GM19324 (cell line): ENCODE measurements at regions not wholly inside any gene's neighbourhood (a gene's known extent, or its start where the extent isn't known, plus 50 kb on each side); places are given as distances from the start of the nearest gene placed in this dataset.
"Not testable (repeated sequence)": the region's sequence is repeated elsewhere in the genome, so short reads cannot be mapped to it uniquely, and the experiment has no call there.

Experiments used
- ATAC-seq: cut with Tn5 transposase; IDR thresholded peaks from one replicate; pipeline ENCODE4 v1.9.1; 2021; ENCODE audit warnings: mild to moderate bottlenecking, moderate library complexity; ENCODE audit not compliant: unreplicated experiment, low FRiP score

DNA sequence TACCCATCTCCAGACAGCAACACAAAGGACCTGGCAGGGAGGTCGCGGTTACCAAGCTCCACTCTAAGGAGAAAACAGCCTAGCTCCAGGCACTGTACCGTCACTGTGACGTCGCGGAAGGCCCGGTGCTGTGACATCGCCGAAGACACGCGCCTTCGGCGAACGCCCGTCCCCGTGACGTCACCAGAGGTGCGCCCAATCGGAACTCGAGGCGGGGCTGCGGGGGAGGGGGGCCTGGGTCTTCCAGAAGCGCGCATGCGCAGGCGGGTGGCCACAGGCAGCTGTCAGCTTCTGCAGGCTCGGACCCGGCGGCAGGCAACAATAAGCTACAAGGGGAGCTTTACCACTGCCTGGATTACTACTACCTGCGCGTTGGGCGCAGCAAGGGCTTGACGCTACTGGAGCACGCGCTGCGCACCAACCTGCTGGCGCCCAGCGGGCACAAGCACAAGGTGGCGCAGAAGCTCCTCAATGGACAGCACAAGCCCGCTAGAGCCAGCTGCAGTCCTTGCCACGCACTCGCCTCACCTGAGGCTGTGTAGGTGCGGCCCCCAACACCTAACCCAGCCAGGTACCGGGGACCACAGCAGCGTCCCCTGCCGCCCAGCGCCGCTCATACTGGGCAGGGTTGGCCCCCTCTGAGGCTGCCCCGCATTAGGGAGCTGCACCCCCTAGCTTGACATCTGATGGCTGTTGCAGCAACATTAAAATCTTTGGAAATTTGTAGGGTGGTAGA lies 208.4 kb downstream of the TPST1 start:
- peak; percentile 75 for ATAC-seq

DNA sequence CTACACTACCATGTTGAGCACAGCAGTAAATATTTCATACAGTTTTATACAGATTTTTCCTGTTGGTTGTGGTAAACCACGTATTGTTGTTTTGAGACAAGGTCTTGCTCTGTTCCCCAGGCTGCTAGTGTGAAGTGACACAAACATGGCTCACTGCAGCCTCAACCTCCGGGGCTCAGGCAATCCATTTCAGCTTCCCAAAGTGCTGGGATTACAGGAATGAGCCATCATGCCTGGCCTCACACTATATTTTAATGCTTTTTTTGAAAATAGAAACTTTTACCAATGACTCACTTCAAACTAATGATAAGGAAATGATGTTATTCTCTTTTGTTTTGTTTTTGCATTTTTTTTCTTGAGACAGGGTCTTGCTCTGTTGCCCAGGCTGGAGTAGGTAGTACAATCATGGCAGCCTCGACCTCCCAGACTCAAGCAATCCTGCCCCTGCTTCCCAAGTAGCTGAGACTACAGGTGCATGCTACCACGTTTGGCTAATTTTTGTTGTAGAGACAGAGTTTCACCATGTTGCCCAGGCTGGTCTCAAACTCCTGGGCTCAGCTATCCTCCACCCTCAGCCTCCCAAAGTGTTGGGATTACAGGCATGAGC lies 210.6 kb downstream of the TPST1 start:
- ATAC-seq = no peak

DNA sequence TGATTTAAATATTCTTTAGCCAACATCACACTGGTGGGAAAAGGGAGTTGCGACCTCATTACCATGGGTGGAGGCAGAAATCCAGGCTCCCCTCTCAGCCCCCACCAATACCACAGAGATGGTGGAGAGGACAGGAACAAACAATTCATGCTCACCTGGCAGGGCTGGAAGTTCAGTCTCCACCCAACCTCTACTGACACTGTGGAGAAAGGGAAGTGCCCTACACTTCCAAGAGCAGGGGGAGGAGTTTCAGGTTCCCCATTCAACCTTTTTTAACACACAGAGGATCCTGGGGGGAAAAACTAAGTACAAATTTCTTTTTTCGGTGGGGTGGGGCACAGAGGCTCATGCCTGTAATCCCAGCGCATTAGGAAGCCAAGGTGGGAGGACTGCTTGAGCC lies 210.1 kb upstream of the KCTD7 start:
- no peak for ATAC-seq

- ATAC-seq = no peak
Observed at GRCh38 chr7:66419210-66419609, 209.5 kb upstream of the KCTD7 start.

- ATAC-seq = no peak
Observed at GRCh38 chr7:66421830-66422475, 206.7 kb upstream of the KCTD7 start.

DNA sequence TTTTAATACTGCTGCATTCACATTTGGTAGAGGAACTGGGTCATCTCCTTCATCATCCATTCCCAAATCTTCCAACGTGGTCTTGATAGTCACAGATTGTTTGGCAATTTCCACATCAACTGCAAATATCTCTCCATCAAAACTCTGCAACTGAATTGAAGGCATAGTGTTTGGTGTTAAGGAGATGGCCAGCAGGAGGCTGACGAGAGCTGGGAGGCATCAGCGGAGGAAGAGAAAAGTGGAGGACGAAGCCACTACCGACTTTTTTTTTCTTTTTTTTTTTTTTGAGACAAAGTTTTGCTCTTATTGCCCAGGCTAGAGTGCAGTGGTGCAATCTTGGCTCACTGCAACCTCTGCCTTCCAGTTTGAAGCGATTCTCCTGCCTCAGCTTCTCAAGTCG lies 205.0 kb upstream of the KCTD7 start:
- no peak for ATAC-seq

DNA sequence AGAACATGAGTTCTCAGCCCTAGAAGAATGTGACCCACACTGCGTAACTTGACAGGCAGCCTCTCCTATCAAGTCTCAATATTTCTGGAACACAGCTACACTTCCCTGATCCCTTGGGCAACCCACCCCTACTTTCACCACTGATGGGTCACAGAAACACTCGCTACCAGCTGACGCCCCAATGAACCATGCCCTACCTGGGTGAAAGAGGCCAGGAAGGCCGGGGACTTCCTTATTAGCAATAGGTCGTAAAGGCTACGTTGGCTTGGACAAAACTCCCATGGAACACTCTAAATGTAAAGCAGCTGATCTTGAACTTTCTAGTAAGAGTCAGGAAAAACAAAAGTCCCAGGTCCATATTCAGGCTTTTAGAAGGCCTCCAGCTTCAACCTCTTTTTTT lies 202.3 kb upstream of the KCTD7 start:
- ATAC-seq = no peak

DNA sequence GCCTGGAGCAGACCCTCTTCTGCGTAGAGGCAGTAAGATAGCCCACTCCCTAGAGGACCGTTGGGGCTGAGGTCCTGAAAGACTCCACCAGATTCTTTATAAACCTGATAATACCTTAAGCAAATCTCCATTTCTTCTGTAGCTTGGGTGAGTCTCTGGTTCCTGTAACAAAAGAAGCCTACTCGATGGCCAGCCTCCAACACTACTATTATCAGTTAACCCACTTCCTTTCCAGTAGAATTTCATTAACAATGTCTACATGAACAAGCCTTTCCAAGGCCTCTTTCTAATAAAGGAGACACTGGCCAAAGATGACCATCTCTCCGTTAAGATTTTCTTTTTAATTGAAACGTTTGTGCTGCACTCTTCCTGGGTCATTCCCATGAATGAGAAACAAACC lies 201.7 kb upstream of the KCTD7 start:
- ATAC-seq = no peak

GRCh38 chr7:66427956-66428355 lies 200.7 kb upstream of the KCTD7 start:
- no peak for ATAC-seq

DNA sequence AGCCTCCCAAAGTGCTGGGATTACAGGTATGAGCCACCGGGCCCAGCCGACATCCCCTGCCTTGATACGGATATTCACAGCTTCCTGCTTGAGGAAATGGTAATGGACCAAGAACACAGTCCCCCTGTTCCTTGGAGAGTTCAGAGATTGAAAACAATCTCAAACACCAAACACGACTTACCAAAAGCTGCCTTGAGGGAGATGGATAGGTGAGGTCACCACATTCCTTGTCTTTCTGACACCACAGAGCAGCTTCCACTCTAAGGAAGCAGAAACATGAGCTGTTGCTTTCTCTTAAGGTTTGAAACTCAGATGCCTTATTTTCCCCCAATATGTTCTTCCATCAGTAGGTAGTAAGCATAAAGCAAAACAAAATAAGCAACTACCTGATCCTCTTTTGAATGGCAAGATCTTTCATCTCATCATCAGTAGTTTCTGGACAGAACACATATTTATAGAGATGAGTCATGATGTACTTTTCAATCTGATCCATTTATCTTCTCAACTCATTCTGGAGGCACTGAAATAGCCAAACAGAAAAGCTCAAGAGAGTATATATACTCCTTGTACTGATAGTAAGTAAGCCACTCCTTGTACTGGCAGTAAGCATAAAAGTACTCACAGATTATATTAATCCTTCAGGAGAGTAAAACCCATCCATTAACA lies 199.1 kb upstream of the KCTD7 start:
- no peak for ATAC-seq

GRCh38 chr7:66430164-66430545 lies 198.5 kb upstream of the KCTD7 start:
- ATAC-seq = no peak

- not testable (repeated sequence) for ATAC-seq
Observed at GRCh38 chr7:66438703-66439405, 189.8 kb upstream of the KCTD7 start.

GRCh38 chr7:66442385-66442784 lies 186.3 kb upstream of the KCTD7 start:
- ATAC-seq = no peak

- no peak for ATAC-seq
Observed at GRCh38 chr7:66443946-66444345, 184.7 kb upstream of the KCTD7 start.

DNA sequence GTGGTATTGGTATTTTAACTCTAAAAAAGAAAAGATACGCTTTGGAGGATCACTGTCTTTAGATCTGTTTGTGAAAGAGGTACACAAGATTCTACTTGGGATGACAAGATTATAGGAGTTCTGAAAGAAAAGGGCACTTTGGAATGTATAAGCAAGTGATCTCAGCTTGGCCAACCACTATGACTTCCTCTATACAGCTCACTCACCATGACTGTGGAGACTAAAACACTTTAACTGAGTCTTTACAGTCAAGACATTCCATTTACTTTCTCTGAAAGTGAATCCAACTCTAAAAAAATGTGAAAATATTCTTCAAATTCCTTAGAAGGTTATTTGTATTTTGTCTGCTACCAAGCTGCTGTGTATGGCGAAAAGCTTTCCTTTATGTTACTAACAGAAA lies 181.7 kb upstream of the KCTD7 start:
- ATAC-seq = not testable (repeated sequence)

DNA sequence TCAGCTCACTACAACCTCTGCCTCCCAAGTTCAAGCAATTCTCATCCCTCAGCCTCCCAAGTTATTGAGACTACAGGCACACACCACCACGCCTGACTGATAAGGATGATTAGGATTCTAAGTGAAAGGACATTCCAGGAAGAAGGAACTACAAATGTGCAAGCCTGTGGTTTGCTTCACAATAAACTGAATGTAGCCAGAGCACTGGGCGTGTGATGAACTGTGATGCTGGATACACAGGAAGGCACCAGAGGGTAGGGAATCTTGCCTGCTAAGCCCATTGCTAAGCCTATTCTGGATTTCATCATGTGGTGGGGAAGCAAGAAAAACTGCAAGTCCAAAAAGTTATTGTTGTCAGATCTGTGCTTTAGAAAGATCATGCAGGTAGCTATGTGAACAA lies 177.9 kb upstream of the KCTD7 start:
- not testable (repeated sequence) for ATAC-seq

GRCh38 chr7:66451713-66452112 lies 177.0 kb upstream of the KCTD7 start:
- ATAC-seq = not testable (repeated sequence)

GRCh38 chr7:66452165-66452564 lies 176.5 kb upstream of the KCTD7 start:
- ATAC-seq = no peak

DNA sequence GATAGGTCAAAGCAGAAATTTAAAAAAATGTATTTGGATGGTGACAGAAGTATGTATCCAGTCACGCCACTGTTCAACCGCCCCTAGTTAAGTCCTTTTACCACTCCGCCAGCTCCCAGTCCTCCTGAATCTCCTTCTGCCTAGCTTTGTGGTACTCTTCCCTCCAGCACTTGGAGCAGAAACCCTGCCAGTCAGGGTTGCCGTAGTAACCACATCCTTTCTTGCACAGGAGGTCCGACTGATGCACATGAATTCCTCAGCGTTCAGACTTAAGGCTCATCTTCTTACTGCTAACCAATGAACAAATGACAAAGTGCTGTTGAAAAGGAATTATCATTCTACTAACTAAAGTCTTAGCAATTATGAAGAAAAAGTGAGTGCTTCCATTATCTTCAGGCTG lies 175.3 kb upstream of the KCTD7 start:
- ATAC-seq = no peak

GRCh38 chr7:66454600-66455225 lies 174.0 kb upstream of the KCTD7 start:
- no peak for ATAC-seq
